Forelimb muscle (tissue), 1 donor: ENCODE measurements at regions not wholly inside any gene's neighbourhood (a gene's known extent, or its start where the extent isn't known, plus 50 kb on each side); places are given as distances from the start of the nearest gene placed in this dataset.
A peak's percentile ranks its signal among the peaks of the same experiment; 100 is the strongest.

Experiments
- DNase-seq: peaks from one replicate; pipeline ENCODE4 v3.0.0-alpha.2; 2013; ENCODE audit warnings: low read depth

GRCh38 chr12:25713264-25713663 lies 160.2 kb upstream of the LMNTD1 start:
- DNase-seq = no peak

GRCh38 chr12:25714198-25714984 lies 161.3 kb upstream of the LMNTD1 start:
- DNase-seq = no peak

DNA sequence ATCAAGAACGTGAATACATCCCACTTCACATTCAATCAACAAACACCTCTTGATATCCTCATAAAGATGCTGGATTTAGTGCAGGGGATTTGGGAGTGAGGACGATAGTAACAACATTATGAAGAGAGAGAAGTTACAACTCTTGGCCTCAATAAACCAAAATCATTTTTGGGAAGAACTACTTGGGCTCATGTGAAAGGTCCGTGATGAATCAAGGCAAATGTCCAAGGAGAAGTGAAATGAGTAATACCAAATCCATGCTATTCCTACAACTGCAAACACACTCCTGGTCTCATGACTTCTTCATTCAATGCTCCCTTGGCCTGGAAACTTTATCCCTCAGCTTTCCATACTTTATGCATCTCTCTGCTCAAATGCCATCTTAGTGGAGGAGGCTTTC lies 162.0 kb upstream of the LMNTD1 start:
- peak; percentile 68 for DNase-seq

GRCh38 chr12:25716842-25717241 lies 163.8 kb upstream of the LMNTD1 start:
- DNase-seq = no peak

- no peak for DNase-seq
Measured at GRCh38 chr12:25717552-25717951, 164.5 kb upstream of the LMNTD1 start.

DNA sequence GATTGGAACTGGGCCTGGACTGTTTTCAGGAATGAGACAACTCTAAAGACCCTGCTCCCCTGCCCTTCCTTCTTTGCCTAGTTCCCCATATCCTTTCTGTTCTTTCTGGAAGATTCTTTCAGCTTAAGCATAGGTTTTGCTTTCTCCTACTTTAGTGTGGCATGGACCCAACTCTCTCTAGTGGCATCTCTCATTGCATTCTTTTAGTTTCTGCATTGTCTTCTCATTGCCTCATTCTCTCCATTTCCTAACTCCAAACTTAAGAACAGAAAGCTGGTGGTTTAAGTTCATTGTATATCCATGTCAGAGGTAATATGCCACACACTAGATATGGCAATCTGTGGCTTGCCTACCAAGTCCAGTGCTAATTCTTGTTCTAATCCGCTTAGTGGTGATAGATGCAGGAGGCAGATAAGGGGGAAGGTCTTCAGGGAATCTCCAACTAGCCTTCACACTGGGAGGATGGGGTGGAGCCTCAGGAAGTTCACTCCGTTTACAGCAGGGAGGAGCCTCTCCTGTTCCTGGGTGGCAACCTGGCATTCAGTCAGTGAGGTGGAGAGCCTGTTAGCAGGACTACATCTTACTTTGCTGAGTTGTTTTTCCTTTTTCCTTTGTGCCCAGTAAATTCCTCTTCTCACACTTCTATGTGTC lies 165.1 kb upstream of the LMNTD1 start:
- DNase-seq = no peak

DNA sequence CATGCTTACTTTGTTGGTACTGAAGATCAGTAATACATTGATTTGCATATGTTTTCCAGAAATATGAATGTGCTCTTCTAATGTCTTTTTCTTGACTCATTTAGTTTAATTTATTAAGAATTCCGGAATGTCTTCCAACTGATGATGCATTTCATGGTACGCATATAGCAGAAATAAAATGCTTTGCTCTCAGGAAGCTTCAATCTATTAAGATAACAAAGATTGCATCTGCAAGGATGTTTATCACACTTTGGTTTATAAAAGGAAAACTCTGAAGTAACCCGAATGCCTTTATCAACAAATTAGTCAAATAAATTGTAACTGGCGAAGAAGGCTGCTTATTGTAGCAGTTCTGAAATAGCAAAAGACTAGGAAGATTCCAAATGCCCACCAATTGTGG lies 166.4 kb upstream of the LMNTD1 start:
- DNase-seq = no peak

DNA sequence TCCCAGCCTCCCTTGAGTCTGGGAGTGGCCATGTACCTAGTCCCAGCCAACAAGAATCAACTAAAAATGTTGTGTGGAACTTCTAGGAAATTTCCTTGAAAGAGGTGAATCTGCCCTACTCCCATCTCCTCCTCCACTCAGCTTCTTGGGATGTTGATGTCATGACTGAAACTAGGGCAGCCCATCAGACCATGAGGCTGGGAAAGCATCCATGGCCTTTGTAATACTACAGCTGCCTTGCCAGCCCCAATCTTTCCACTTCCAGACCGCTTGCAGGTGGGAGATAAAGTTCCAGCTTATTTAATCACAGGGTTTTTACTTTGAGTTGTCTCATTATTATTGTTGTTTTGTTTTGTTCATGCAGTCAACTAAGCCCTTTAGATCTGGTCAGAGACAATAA lies 170.3 kb upstream of the LMNTD1 start:
- peak; percentile 34 for DNase-seq

DNA sequence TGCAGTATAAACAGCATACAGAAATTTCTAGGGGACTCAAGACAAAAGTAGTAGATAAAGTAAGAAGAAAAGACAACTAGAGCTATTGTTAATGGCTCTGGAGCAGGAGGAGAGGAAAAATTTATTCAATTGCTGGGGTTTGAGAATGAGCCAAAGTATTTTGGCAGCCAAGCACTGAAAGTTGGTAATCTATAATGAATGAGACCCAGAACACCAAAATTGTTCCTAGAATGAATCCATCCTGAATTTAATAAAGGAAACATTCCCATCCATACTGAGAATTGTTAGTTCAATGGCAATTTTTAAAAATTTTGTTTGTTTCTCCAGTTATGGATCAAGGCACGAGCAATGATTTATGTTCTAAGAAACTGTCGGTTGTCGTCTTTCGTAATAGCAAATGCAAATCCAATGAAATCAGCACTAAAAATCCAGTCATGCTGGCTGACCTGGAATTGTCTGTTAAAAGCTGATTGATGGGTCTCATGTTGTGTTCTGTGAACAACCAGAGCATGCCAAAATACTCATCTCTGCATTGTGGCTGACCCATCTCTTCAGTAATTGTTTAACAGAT lies 170.9 kb upstream of the LMNTD1 start:
- DNase-seq = peak; percentile 89

DNA sequence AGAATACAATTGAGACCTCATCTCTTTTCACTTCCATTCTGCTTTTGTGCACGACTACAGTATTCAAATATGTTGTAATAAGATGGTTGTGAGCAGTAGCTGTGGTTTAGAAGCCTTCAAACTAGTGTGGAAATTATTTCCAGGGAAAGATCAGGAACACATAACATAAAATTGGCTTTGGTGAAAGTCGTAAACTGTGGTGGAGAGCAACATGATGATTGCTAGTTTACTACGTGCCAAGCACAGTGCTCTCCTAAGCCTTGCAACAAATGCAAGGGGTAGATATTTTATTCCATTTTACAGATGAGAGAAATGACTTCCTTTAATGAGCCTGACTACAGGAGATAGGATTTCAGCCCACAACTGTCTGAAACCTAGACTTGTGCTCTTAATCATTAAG lies 172.4 kb upstream of the LMNTD1 start:
- DNase-seq = peak; percentile 50

GRCh38 chr12:25725931-25726330 lies 172.8 kb upstream of the LMNTD1 start:
- peak; percentile 88 for DNase-seq

DNA sequence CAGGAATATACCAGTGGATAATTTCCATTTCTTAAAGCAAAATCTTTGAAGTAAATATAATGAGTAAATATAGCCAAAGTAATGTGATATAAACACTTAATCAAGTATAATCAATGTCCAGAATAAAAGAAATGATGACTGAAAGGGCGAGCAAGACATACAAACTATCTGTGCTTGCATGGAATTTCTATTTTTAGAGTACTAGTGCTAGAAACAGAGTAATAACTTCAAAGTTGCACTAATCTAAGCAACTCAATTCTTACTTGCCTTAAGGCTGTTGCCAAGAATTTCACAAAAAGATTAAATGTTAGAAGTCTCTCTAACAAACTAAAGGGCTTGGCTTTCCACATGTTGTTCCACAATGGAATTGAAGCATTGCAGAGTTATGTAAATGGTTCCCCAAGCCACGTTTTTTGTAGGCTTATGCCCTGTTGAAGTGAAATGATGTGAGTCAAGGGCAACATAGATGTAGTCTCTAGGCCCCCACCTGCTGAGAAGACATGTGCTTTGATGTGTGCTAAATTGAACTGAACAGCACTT lies 175.0 kb upstream of the LMNTD1 start:
- DNase-seq = no peak

DNA sequence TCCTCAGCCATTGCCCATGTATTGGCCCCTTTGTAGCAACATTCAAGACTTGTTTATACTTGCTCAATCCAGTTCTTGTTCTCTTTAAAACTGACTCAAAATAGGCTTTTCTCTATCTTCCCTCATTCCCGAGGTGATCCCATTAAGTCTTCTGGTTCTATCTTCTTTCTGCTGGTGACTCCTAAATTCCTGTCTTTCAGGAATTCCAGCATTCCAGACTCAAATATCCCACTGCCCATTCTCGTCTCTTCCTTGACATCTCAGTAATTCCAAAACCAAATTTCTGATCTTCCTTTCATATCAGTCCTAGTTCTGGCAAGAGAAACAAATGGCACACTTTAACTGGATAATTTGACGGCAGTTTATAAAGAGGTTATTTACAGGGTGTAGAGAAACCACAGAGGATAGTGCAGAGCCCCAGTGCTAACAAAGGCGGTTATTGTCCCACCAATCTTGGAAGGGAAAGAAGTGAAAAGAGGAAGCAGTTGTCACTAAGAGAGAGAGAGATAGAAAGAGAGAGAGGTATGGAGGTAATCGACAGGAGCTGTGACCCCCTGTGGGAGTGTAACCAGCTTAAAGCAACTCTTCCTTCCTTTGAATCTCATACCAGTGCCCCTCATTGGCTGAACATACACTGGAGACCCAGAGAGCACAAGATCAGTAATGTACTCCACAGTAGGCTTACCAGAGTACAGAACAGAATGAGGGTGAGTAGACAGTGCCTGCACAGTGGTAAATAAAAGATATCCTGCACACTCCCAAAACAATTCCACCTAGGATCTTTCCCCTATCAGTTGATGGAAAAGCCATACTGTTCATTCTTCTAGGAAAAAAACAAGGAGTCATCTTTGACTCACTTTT lies 177.6 kb upstream of the LMNTD1 start:
- no peak for DNase-seq

GRCh38 chr12:25733541-25733940 lies 180.5 kb upstream of the LMNTD1 start:
- DNase-seq = no peak

- no peak for DNase-seq
Measured at GRCh38 chr12:25734529-25735180, 181.6 kb upstream of the LMNTD1 start.

- DNase-seq = no peak
Measured at GRCh38 chr12:25740617-25741016, 187.5 kb upstream of the LMNTD1 start.

DNA sequence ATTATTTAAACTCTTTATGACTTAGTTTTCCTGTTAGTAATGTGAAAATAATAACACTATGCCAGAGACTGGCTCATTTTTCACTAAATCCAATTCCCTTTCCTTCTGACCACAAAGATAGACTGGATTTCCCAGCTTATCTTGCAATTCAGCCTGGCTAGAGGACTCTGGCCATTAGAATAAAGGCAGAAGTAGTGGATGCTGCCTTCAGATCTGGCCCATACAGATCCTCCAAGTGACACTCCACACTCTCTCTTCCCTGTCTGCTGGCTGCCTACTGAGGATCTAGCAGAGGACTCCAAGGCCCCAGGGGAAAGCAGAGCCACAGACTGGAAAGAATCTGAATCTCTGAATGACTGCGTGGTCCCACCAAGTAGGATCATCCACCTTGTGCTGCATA lies 188.8 kb upstream of the LMNTD1 start:
- no peak for DNase-seq

GRCh38 chr12:25743679-25744215 lies 190.7 kb upstream of the LMNTD1 start:
- DNase-seq = no peak

- DNase-seq = no peak
Measured at GRCh38 chr12:25744313-25744712, 191.2 kb upstream of the LMNTD1 start.

GRCh38 chr12:25745281-25745680 lies 192.2 kb upstream of the LMNTD1 start:
- DNase-seq = no peak

DNA sequence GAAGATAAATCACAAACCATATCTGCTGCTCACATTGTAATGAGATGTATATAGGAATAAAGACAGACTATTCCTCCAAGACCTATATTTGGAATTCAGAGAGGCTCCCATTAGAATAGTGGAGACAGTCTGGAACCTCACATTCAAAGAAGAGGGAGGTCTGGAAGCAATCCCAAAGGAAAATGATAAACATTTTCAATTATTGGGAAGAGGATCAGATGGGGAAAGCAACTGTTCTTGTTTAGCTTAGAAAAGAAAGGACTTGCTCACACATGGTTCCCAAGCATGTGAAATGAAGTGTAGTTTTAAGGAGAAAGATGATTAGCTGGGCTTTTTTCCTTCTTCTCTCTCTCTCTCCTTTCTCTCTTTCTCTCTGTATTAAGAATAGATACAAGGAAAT lies 193.0 kb upstream of the LMNTD1 start:
- no peak for DNase-seq
